GM04504 (cell line): ENCODE measurements at regions not wholly inside any gene's neighbourhood (a gene's known extent, or its start where the extent isn't known, plus 50 kb on each side); places are given as distances from the start of the nearest gene placed in this dataset.

Experiments
- DNase-seq: peaks from one replicate; pipeline ENCODE4 v3.0.0-alpha.2; 2012; ENCODE audit warnings: low read depth

DNA sequence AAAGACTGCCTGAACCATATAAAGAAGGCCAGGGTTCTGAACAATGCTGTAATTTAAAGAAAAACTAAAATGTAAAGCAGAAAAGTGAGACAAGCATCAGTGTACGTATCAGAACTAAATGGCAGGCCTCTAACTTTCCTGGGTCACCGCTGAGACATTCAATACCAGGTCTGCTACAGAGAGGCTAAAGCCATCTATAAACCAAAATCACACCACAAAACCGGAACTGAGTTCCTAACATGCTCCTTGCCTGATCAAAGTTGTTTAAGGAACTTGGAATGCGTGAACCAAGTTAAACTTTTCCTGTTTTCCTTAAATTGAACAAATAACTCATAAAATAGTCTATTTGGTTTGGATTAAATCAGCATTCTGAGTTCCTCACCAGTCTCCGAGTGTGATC lies 55.3 kb upstream of the TECRL start:
- no peak for DNase-seq
